Epithelial cell of proximal tubule (primary cell): ENCODE measurements at regions not wholly inside any gene's neighbourhood (a gene's known extent, or its start where the extent isn't known, plus 50 kb on each side); places are given as distances from the start of the nearest gene placed in this dataset.
"Not testable (repeated sequence)": the region's sequence is repeated elsewhere in the genome, so short reads cannot be mapped to it uniquely, and the experiment has no call there.

ENCODE experiments used
- DNase-seq: peaks from one replicate; pipeline ENCODE4 v3.0.0-alpha.2; 2011; ENCODE audit warnings: low read depth
- H3K4me3 ChIP-seq: 2 replicates; pipeline ENCODE4 v1.5.1; 2011; ENCODE audit warnings: low read depth, mild to moderate bottlenecking, low read length
- CTCF ChIP-seq: conservative IDR thresholded peaks from 2 replicates; pipeline ENCODE4 v1.5.1; 2012; ENCODE audit warnings: low read depth, mild to moderate bottlenecking, low read length

DNA sequence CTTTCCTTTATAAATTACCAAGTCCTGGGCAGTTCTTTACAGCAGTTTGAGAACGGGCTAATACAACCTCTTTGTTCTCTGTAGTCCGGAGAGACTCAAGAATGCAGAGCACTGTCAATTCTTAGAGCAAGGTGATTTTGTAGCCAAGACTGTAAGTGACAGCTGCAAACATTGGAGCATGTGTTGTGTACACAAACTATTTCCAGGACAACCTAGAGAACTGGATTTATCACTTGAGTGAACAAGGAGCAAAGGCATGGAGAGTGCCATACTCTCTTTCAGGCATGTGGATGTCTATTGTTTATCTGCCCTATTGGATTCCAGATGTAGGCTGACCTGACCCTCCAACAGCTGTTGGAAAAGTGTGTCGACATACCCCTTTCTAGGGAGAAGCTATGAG lies 153.9 kb downstream of the SPANXN3 start:
- TF ChIP-seq CTCF: no peak
- no peak overlapping the region for H3K4me3 ChIP-seq
- peak; percentile 29 for DNase-seq

DNA sequence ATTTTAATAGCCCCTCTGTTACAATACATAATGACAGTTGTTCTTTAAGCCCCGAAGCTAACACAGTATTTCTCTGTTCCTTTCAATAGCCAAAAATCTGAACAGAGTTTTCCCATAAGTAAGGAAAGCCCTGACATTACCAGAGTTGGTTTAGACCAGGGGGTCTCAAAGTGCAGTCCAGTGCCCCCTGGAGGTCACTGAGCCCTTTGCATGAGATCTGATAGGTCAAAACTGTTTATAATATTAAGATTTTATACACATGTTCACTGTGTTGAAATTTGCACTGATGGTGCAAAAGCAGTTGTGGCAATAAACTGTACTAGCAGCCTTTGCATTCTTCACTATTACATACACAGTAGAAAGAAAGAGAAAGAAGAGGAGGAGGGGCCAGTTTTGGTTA lies 177.1 kb downstream of the SPANXN3 start:
- no peak overlapping the region for H3K4me3 ChIP-seq

GRCh38 chrX:143336261-143336660 lies 181.0 kb downstream of the SPANXN3 start:
- H3K4me3 ChIP-seq: no peak overlapping the region
- no peak for TF ChIP-seq CTCF
- DNase-seq: no peak

More for the DNA sequence above, 177.1 kb downstream of the SPANXN3 start:
- no peak for TF ChIP-seq CTCF
- no peak for DNase-seq

- DNase-seq: no peak
- no peak for TF ChIP-seq CTCF
Observed at GRCh38 chrX:143319526-143319925, 197.7 kb downstream of the SPANXN3 start.

DNA sequence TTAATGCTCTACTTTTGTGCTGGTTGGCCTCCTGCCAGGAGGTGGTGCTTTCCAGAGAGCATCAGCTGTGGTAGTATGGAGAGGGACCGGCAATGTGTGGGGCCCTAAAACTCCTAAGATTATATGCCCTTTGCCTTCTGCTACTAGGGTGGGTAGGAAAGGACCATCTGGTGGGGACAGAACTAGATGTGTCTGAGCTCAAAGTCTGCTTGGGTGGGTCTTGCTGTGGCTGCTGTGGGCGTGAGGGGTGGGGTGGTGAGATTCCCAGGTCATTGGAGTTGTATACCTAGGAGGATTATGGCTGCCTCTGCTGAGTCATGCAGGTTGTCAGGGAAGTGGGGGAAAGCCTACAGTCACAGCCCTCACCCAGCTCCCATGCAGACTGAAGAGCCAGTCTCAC lies 198.4 kb downstream of the SPANXN3 start:
- not testable (repeated sequence) for H3K4me3 ChIP-seq, DNase-seq

More at GRCh38 chrX:143319526-143319925, 197.7 kb downstream of the SPANXN3 start:
- H3K4me3 ChIP-seq: no peak overlapping the region

- DNase-seq: no peak
- TF ChIP-seq CTCF: no peak
- no peak overlapping the region for H3K4me3 ChIP-seq
Observed at GRCh38 chrX:143306991-143307937, 210.0 kb downstream of the SPANXN3 start.

DNA sequence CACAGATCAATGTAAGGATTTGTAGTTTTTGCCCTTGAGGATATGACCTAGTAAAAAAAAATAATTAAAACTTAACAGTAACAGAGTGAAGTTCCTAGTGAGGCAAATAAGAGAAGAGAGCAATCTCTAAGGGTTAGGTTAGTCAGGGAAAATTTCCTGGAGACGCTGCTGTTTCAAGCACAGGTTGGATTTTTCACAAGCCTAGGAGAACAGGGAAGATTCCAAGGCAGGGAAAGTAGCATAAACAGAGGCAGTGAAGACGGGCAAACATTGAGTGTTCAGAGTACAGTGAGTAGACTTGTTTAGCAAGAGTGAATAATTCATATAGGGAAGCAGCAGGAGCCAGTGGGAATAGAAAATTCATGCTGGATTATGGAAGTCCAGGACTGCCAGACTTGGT lies 212.8 kb downstream of the SPANXN3 start:
- no peak for TF ChIP-seq CTCF
- DNase-seq: no peak
- H3K4me3 ChIP-seq: no peak overlapping the region
